ENCODE measurements at regions not wholly inside any gene's neighbourhood (a gene's known extent, or its start where the extent isn't known, plus 50 kb on each side); places are given as distances from the start of the nearest gene placed in this dataset.

DNA sequence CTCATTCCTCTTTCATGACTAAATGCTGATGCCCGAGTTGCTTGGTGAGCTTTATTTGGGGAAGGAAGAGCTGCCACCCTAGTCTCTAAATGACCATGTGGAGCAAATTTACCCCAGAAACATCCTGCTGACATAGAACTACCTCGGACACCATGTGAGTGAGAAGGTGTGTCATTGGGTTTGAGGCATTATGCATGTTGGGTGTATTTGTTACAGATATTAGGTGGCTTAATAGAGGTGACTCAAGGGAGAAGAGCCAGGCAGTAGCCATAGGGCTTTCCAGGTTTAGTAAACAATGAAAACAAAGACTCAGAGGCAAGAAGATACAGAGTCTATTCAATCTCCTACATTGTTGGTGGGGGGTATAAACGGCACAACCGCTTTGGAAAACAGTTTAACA lies 581.5 kb downstream of the CCDC171 start:
- no peaks in the 10 kb centered on the region for H3K36me3 Mint-ChIP-seq (ENCODE audit: low read depth)
- TF ChIP-seq, protein P1, sequence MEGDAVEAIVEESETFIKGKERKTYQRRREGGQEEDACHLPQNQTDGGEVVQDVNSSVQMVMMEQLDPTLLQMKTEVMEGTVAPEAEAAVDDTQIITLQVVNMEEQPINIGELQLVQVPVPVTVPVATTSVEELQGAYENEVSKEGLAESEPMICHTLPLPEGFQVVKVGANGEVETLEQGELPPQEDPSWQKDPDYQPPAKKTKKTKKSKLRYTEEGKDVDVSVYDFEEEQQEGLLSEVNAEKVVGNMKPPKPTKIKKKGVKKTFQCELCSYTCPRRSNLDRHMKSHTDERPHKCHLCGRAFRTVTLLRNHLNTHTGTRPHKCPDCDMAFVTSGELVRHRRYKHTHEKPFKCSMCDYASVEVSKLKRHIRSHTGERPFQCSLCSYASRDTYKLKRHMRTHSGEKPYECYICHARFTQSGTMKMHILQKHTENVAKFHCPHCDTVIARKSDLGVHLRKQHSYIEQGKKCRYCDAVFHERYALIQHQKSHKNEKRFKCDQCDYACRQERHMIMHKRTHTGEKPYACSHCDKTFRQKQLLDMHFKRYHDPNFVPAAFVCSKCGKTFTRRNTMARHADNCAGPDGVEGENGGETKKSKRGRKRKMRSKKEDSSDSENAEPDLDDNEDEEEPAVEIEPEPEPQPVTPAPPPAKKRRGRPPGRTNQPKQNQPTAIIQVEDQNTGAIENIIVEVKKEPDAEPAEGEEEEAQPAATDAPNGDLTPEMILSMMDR (IDR thresholded peaks at IDR 0.05), result no peak
- H3K9me3 Mint-ChIP-seq, result no peaks in the 10 kb centered on the region
- Histone ChIP-seq H3K27me3 (ENCODE audit: control insufficient read depth in 1 of 2, insufficient read depth in 2 of 2, low read length in 2 of 2) (no peaks in the 10 kb centered on the region), H3K4me1 (ENCODE audit: insufficient read depth, low read length) (no peaks in the 10 kb centered on the region), H3K36me3 (ENCODE audit: insufficient read depth, low read length) (no peaks in the 10 kb centered on the region), H3K9me3 (ENCODE audit: control insufficient read depth in 1 of 2, insufficient read depth in 1 of 2, low read length in 2 of 2) (peaks cover 0 to 24% of the 10 kb centered on the region in 2 experiments), H3K27ac (ENCODE audit: low read depth in 1 of 2, low read length in 2 of 2) (no peak overlapping the region), H3K4me3 (ENCODE audit: low read length) (no peak overlapping the region)
- peaks cover 7% of the 10 kb centered on the region for H3K27me3 Mint-ChIP-seq
- no peak overlapping the region for H3K27ac Mint-ChIP-seq
- intact Hi-C loops (cut with DNase I, micrococcal nuclease), result no loop called here
- POLR2A ChIA-PET, result no interaction called here
- ATAC-seq (ENCODE audit: poor library complexity), result no peak
- no peak for DNase-seq
- CTCF ChIA-PET, result no interaction called here
- no peaks in the 10 kb centered on the region for H3K4me1 Mint-ChIP-seq (ENCODE audit: low read depth)
- H3K4me3 Mint-ChIP-seq, result no peak overlapping the region

DNA sequence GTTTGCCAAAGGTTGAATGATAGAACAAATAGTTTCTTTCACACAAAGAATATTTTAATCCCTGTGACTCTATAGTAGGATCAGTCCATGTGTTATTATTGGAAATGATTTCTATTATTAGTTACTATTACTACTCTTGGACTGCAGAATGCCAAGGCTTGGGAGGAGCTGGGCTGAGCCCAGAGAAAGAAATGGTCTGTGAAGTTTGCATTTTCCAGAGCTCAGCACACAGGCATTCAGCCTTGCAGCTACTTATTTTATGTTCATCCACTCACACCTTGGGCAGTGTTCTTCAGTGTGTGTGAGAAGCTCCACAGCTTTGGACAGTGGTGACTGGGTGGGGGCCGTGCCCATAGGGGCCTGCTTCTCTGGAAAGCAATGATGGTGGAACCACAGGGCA lies 583.1 kb downstream of the CCDC171 start:
- H3K4me3 Mint-ChIP-seq, result no peak overlapping the region
- TF ChIP-seq, protein P1 (IDR thresholded peaks at IDR 0.05), result no peak
- no peaks in the 10 kb centered on the region for H3K36me3 ChIP-seq (ENCODE audit: insufficient read depth, low read length)
- no peaks in the 10 kb centered on the region for H3K36me3 Mint-ChIP-seq (ENCODE audit: low read depth)
- peaks cover 0 to 28% of the 10 kb centered on the region in 2 experiments for H3K9me3 ChIP-seq (ENCODE audit: control insufficient read depth in 1 of 2, insufficient read depth in 1 of 2, low read length in 2 of 2)
- no peaks in the 10 kb centered on the region for H3K27me3 ChIP-seq (ENCODE audit: control insufficient read depth in 1 of 2, insufficient read depth in 2 of 2, low read length in 2 of 2)
- DNase-seq, result no peak
- H3K9me3 Mint-ChIP-seq, result no peaks in the 10 kb centered on the region
- H3K27me3 Mint-ChIP-seq, result peaks cover 7% of the 10 kb centered on the region
- ChIA-PET POLR2A (no interaction called here), CTCF (no interaction called here)
- ATAC-seq (ENCODE audit: poor library complexity), result no peak
- H3K4me1 ChIP-seq (ENCODE audit: insufficient read depth, low read length), result no peaks in the 10 kb centered on the region
- H3K27ac Mint-ChIP-seq, result no peak overlapping the region
- H3K27ac ChIP-seq (ENCODE audit: low read depth in 1 of 2, low read length in 2 of 2), result no peak overlapping the region
- intact Hi-C loops (cut with DNase I, micrococcal nuclease), result no loop called here
- H3K4me1 Mint-ChIP-seq (ENCODE audit: low read depth), result no peaks in the 10 kb centered on the region
- no peak overlapping the region for H3K4me3 ChIP-seq (ENCODE audit: low read length)

- POLR2A ChIA-PET, result no interaction called here
- ATAC-seq (ENCODE audit: poor library complexity), result no peak
- CTCF ChIA-PET, result no interaction called here
These were observed 583.6 kb downstream of the CCDC171 start for GRCh38 chr9:16136451-16136850.

More at GRCh38 chr9:16136451-16136850, 583.6 kb downstream of the CCDC171 start:
- Histone ChIP-seq H3K36me3 (ENCODE audit: insufficient read depth, low read length) (no peaks in the 10 kb centered on the region), H3K4me3 (ENCODE audit: low read length) (no peak overlapping the region), H3K9me3 (ENCODE audit: control insufficient read depth in 1 of 2, insufficient read depth in 1 of 2, low read length in 2 of 2) (peaks cover 0 to 28% of the 10 kb centered on the region in 2 experiments), H3K27ac (ENCODE audit: low read depth in 1 of 2, low read length in 2 of 2) (no peak overlapping the region), H3K27me3 (ENCODE audit: control insufficient read depth in 1 of 2, insufficient read depth in 2 of 2, low read length in 2 of 2) (no peaks in the 10 kb centered on the region), H3K4me1 (ENCODE audit: insufficient read depth, low read length) (no peaks in the 10 kb centered on the region)
- H3K36me3 Mint-ChIP-seq (ENCODE audit: low read depth), result no peaks in the 10 kb centered on the region
- no peak overlapping the region for H3K4me3 Mint-ChIP-seq
- intact Hi-C loops (cut with DNase I, micrococcal nuclease), result no loop called here
- H3K9me3 Mint-ChIP-seq, result no peaks in the 10 kb centered on the region
- peaks cover 7% of the 10 kb centered on the region for H3K27me3 Mint-ChIP-seq
- DNase-seq, result no peak
- TF ChIP-seq, protein P1 (IDR thresholded peaks at IDR 0.05), result no peak
- H3K4me1 Mint-ChIP-seq (ENCODE audit: low read depth), result no peaks in the 10 kb centered on the region
- no peak overlapping the region for H3K27ac Mint-ChIP-seq

All from CD4-positive, alpha-beta T cell (primary cell).